ENCODE measurements at regions not wholly inside any gene's neighbourhood (a gene's known extent, or its start where the extent isn't known, plus 50 kb on each side); places are given as distances from the start of the nearest gene placed in this dataset.

GRCh38 chr9:100667448-100667847 is 89.6 kb downstream of the CAVIN4 start:
- Histone ChIP-seq H3K27me3 (ENCODE audit: control insufficient read depth in 1 of 2, insufficient read depth in 2 of 2, low read length in 2 of 2) (no peaks in the 10 kb centered on the region), H4K20me1 (ENCODE audit: insufficient read depth, low read length) (no peaks in the 10 kb centered on the region), H3K4me3 (replicated peaks in 1 of 3; ENCODE audit: insufficient read depth in 1 of 3, low read depth in 2 of 3, low read length in 3 of 3) (no peak overlapping the region), H3K27ac (ENCODE audit: extremely low read length, insufficient read depth, low read length) (no peak overlapping the region), H3K36me3 (replicated peaks in 1 of 2; ENCODE audit: control insufficient read depth in 1 of 2, insufficient read depth in 2 of 2, low read length in 2 of 2) (no peaks in the 10 kb centered on the region), H3K9me3 (ENCODE audit: low read length) (no peaks in the 10 kb centered on the region), H3K9ac (ENCODE audit: insufficient read depth, low read depth, low read length) (no peak overlapping the region), H3K4me1 (ENCODE audit: insufficient read depth, low read length) (no peaks in the 10 kb centered on the region), H3K4me2 (ENCODE audit: low read depth, low read length) (no peak overlapping the region), H3K79me2 (ENCODE audit: insufficient read depth, low read length) (no peaks in the 10 kb centered on the region), H2AFZ (ENCODE audit: low read length) (no peak overlapping the region)
- ChIA-PET POLR2A (no interaction called here), CTCF (ENCODE audit: low intra/inter-chr PET ratio, low total read pairs) (no interaction called here)
- intact Hi-C loops (cut with micrococcal nuclease; ENCODE audit: unreplicated experiment), result no loop called here
- 8% methylated on average over 5 of the region's 5 CpGs for WGBS (ENCODE audit: low lambda C conversion rate)
- BruUV-seq (replicated peaks), result no TSS peak
- ATAC-seq (no peak), FAIRE-seq (no peak), DNase-seq (ENCODE audit: low spot score) (no peak)
- TF ChIP-seq FOXK2 (IDR thresholded peaks at IDR 0.05), result no peak
- no peak for TF ChIP-seq TP53 (CRISPR knock-in tag; conservative IDR thresholded peaks at IDR 0.05)
- no peak for TF ChIP-seq ZNF18 (CRISPR knock-in tag; IDR thresholded peaks at IDR 0.05; ENCODE audit: insufficient replicate concordance)
- TF ChIP-seq SETDB1 (CRISPR knock-in tag; IDR thresholded peaks at IDR 0.05; ENCODE audit: borderline replicate concordance), result no peak
- in situ Hi-C loops (cut with HindIII; ENCODE audit: extremely low pct_ligation_motif_present, low pct_unique_long_range_greater_than_20kb), result no loop called here

GRCh38 chr9:100668024-100668423 is 90.1 kb downstream of the CAVIN4 start:
- no peak for FAIRE-seq
- intact Hi-C loops (cut with micrococcal nuclease; ENCODE audit: unreplicated experiment), result no loop called here
- TF ChIP-seq BCL3 (CRISPR knock-in tag; IDR thresholded peaks at IDR 0.05) (no peak), U2AF1 (optimal IDR thresholded peaks at IDR 0.05; ENCODE audit: low read depth, low read length) (no peak), SKI (IDR thresholded peaks at IDR 0.05; ENCODE audit: partially characterized antibody) (no peak), ZNF563 (CRISPR knock-in tag; IDR thresholded peaks at IDR 0.05) (no peak), ZNF816 (CRISPR knock-in tag; IDR thresholded peaks at IDR 0.05; ENCODE audit: borderline replicate concordance) (no peak), ZNF749 (CRISPR knock-in tag; IDR thresholded peaks at IDR 0.05; ENCODE audit: borderline replicate concordance) (no peak)

More at GRCh38 chr9:100668024-100668423, 90.1 kb downstream of the CAVIN4 start:
- ATAC-seq (no peak), DNase-seq (ENCODE audit: low spot score) (no peak)
- H3K4me3 ChIP-seq (replicated peaks in 1 of 3; ENCODE audit: insufficient read depth in 1 of 3, low read depth in 2 of 3, low read length in 3 of 3), result no peak overlapping the region
- no peak overlapping the region for H2AFZ ChIP-seq (ENCODE audit: low read length)
- ChIA-PET POLR2A (no interaction called here), CTCF (ENCODE audit: low intra/inter-chr PET ratio, low total read pairs) (no interaction called here)
- no peak overlapping the region for H3K9ac ChIP-seq (ENCODE audit: insufficient read depth, low read depth, low read length)
- H3K79me2 ChIP-seq (ENCODE audit: insufficient read depth, low read length), result no peaks in the 10 kb centered on the region
- in situ Hi-C loops (cut with HindIII; ENCODE audit: extremely low pct_ligation_motif_present, low pct_unique_long_range_greater_than_20kb), result no loop called here
- H3K4me1 ChIP-seq (ENCODE audit: insufficient read depth, low read length), result no peaks in the 10 kb centered on the region
- no peaks in the 10 kb centered on the region for H3K36me3 ChIP-seq (replicated peaks in 1 of 2; ENCODE audit: control insufficient read depth in 1 of 2, insufficient read depth in 2 of 2, low read length in 2 of 2)
- no peak overlapping the region for H3K27ac ChIP-seq (ENCODE audit: extremely low read length, insufficient read depth, low read length)
- H4K20me1 ChIP-seq (ENCODE audit: insufficient read depth, low read length), result no peaks in the 10 kb centered on the region
- BruUV-seq (replicated peaks), result no TSS peak
- no peaks in the 10 kb centered on the region for H3K9me3 ChIP-seq (ENCODE audit: low read length)
- no peaks in the 10 kb centered on the region for H3K27me3 ChIP-seq (ENCODE audit: control insufficient read depth in 1 of 2, insufficient read depth in 2 of 2, low read length in 2 of 2)
- 25% methylated on average over 6 of the region's 6 CpGs for WGBS (ENCODE audit: low lambda C conversion rate)
- no peak overlapping the region for H3K4me2 ChIP-seq (ENCODE audit: low read depth, low read length)

Data from HepG2 (cell line).